Spleen (tissue), 11 donors: ENCODE measurements at regions not wholly inside any gene's neighbourhood (a gene's known extent, or its start where the extent isn't known, plus 50 kb on each side); places are given as distances from the start of the nearest gene placed in this dataset.

Experiments
- DNase-seq: peaks from one replicate; pipeline ENCODE4 v3.0.0-alpha.2; 2020
- H3K27ac ChIP-seq, 8 donors: fragments of 200-600 bp; sonication (generic) in 7 of 8; 1 replicate in 4 of 8; 2 replicates in 4 of 8; pipeline versions ENCODE4 v1.5.0 to v1.8.0; 2016 to 2021; ENCODE audit warnings: inconsistent platforms in 4 of 8, mild to moderate bottlenecking in 4 of 8, moderate library complexity in 1 of 8
- H3K27me3 ChIP-seq, 7 donors: fragments of 200-600 bp; sonication (generic) in 6 of 7; replicated peaks in 1 of 7; 1 replicate in 4 of 7; 2 replicates in 3 of 7; pipeline versions ENCODE4 v1.5.0 to v1.8.0; 2016 to 2021; ENCODE audit warnings: inconsistent platforms in 3 of 7, mild to moderate bottlenecking in 1 of 7
- H3K36me3 ChIP-seq, 6 donors: fragments of 200-600 bp; sonication (generic) in 5 of 6; 1 replicate in 4 of 6; 2 replicates in 2 of 6; pipeline versions ENCODE4 v1.5.0 to v1.8.0; 2016 to 2021; ENCODE audit warnings: inconsistent platforms in 2 of 6
- H3K4me1 ChIP-seq, 6 donors: fragments of 200-600 bp; sonication (generic) in 5 of 6; 1 replicate in 3 of 6; 2 replicates in 3 of 6; pipeline versions ENCODE4 v1.5.0 to v1.8.0; 2016 to 2021; ENCODE audit warnings: inconsistent platforms in 3 of 6
- H3K4me3 ChIP-seq, 8 donors: fragments of 200-600 bp; sonication (generic) in 7 of 8; 1 replicate in 4 of 8; 2 replicates in 4 of 8; pipeline versions ENCODE4 v1.5.0 to v1.8.0; 2016 to 2021; ENCODE audit warnings: inconsistent platforms in 4 of 8, mild to moderate bottlenecking in 4 of 8, moderate library complexity in 2 of 8
- H3K9me3 ChIP-seq, 8 donors: fragments of 200-600 bp; sonication (generic) in 7 of 8; 1 replicate in 4 of 8; 2 replicates in 4 of 8; pipeline versions ENCODE4 v1.5.0 to v1.8.0; 2016 to 2021; ENCODE audit warnings: inconsistent platforms in 4 of 8
- POLR2A ChIP-seq, 3 donors: fragments of 450-650 bp; IDR thresholded peaks; one replicate each; pipeline ENCODE4 v1.5.1; 2017; ENCODE audit warnings: antibody characterized with exemption in 3 of 3, mild to moderate bottlenecking in 1 of 3
- POLR2AphosphoS5 ChIP-seq, 3 donors: sonication (generic); formaldehyde crosslinking; IDR thresholded peaks; one replicate each; pipeline ENCODE4 v1.5.1; 2017; ENCODE audit warnings: antibody characterized with exemption in 3 of 3
- WGBS, 5 donors: extraction: QIAGEN DNeasy Blood & Tissue Kit in 3 of 5; methylation state at CpG; one replicate each; pipeline versions ENCODE4 v1.1.5 to v1.1.7; 2013 to 2018; 5-methylcytosine and 5-hydroxymethylcytosine counted together
- intact Hi-C: fragments of 100-400 bp; cut with DNase I; formaldehyde crosslinking; loops from one replicate; pipeline ENCODE4 v1.15.0; 2023; ENCODE audit warnings: low total_unique reads
- TF ChIP-seq, protein P1 (sequence below), 11 experiments: fragments of 200-600 bp in 7 of 11; fragments of 450-650 bp in 4 of 11; sonication (generic) in 4 of 11; IDR thresholded peaks in 8 of 11; conservative IDR thresholded peaks in 3 of 11; 1 replicate in 7 of 11; 2 replicates in 4 of 11; pipeline versions ENCODE4 v1.4.0 to v1.8.0; 2016 to 2021; ENCODE audit warnings: antibody characterized with exemption in 11 of 11, inconsistent platforms in 4 of 11, mild to moderate bottlenecking in 1 of 11
- donor health status: healthy with polysubstance abuse.
- donor health status: DM: no; HTN: no; CAD: no; lungs with moderate emphysema.
- donor health status: DM: no; HTN: no; CAD: no.
- donor health status: Bipolar disorder and iron deficiency.
- donor health status: healthy.
- donor health status: DM: no; HTN: no; CAD: no.
- donor health status: DM: yes; HTN: yes; CAD: no.

DNA sequence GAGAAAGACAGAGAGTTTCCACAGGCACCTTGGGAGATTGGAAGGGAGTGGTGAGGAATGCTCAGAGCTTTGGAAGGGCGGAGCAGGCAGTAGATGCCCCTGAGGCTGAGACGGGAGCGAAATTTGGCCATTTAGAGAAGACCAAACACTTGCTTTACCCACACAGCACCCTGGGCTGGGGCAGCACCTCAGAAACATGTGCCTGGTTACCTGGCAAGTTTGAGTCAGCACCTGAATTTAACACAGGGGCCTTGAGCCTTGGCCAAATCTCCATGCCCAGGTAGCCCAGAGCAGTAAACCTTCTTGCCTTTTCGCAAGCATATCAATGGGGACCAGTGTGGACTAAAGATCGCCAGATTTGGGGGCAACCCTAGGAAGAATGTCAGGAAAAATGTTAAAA lies 111.9 kb upstream of the NFE2L3 start:
- DNase-seq, result no peak
- H3K36me3 ChIP-seq, result no peaks in the 10 kb centered on the region
- intact Hi-C loops, result no loop called here
- 90 to 98% (median 91%) methylated on average over 5 of the region's 5 CpGs for WGBS, 5 donors
- no peak overlapping the region for H3K27ac ChIP-seq
- H3K4me3 ChIP-seq, result no peak overlapping the region
- peaks cover 0 to 65% (median 0%) of the 10 kb centered on the region in 7 donors for H3K27me3 ChIP-seq
- no peaks in the 10 kb centered on the region for H3K9me3 ChIP-seq
- no peak for TF ChIP-seq POLR2A (IDR thresholded peaks at IDR 0.05)
- TF ChIP-seq POLR2AphosphoS5 (IDR thresholded peaks at IDR 0.05), result no peak
- TF ChIP-seq, protein P1, sequence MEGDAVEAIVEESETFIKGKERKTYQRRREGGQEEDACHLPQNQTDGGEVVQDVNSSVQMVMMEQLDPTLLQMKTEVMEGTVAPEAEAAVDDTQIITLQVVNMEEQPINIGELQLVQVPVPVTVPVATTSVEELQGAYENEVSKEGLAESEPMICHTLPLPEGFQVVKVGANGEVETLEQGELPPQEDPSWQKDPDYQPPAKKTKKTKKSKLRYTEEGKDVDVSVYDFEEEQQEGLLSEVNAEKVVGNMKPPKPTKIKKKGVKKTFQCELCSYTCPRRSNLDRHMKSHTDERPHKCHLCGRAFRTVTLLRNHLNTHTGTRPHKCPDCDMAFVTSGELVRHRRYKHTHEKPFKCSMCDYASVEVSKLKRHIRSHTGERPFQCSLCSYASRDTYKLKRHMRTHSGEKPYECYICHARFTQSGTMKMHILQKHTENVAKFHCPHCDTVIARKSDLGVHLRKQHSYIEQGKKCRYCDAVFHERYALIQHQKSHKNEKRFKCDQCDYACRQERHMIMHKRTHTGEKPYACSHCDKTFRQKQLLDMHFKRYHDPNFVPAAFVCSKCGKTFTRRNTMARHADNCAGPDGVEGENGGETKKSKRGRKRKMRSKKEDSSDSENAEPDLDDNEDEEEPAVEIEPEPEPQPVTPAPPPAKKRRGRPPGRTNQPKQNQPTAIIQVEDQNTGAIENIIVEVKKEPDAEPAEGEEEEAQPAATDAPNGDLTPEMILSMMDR (IDR thresholded peaks at IDR 0.05 in 8 of 11, conservative IDR thresholded peaks at IDR 0.05 in 3 of 11), result no peak
- no peaks in the 10 kb centered on the region for H3K4me1 ChIP-seq

DNA sequence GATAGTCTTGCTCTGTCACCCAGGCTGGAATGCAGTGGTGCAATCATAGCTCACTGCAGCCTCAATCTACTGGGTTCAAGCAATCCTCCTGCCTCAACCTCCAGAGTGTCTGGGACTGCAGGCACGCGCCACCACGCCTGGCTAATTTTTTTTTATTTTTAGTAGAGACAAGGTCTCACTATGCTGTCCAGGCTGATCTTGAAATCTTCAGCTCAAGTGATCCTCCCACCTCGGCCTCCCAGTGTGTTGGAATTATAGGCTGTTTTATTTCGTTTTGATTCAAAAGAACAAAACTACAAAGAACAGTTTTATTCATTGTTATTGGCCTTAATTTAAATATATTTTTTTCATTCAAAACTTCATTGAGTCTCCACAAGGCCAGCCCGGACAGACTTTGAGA lies 109.8 kb upstream of the NFE2L3 start:
- Histone ChIP-seq H3K36me3 (no peaks in the 10 kb centered on the region), H3K4me1 (no peaks in the 10 kb centered on the region), H3K27ac (no peak overlapping the region), H3K9me3 (no peaks in the 10 kb centered on the region), H3K4me3 (no peak overlapping the region), H3K27me3 (peaks cover 0 to 56% (median 0%) of the 10 kb centered on the region in 7 donors)
- no peak for TF ChIP-seq POLR2A (IDR thresholded peaks at IDR 0.05)
- TF ChIP-seq, protein P1 (IDR thresholded peaks at IDR 0.05 in 8 of 11, conservative IDR thresholded peaks at IDR 0.05 in 3 of 11), result no peak
- no peak for TF ChIP-seq POLR2AphosphoS5 (IDR thresholded peaks at IDR 0.05)
- DNase-seq, result no peak
- 79 to 93% (median 90%) methylated on average over 6 of the region's 6 CpGs for WGBS, 5 donors
- intact Hi-C loops, result no loop called here

DNA sequence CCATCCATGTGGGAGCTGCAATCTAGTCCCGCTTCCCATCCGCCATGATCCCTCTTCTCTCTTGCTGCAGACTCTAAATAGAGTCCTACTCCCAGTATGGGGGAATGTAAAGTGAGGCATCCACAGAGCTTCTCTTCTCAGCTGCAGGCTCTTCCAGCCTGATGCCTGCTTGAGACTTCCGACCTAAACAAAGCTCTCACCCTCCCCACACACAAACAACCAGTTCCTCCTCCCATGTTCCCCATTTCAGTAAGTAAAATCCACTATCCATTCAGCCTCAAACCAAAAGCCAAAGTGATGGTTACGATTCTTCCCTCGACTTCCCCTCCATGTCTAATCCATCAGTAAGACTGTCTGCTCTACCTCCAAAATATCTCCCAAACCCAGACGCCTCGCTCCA lies 108.2 kb upstream of the NFE2L3 start:
- no peaks in the 10 kb centered on the region for H3K36me3 ChIP-seq
- H3K9me3 ChIP-seq, result no peaks in the 10 kb centered on the region
- TF ChIP-seq POLR2AphosphoS5 (IDR thresholded peaks at IDR 0.05), result no peak
- TF ChIP-seq, protein P1 (IDR thresholded peaks at IDR 0.05 in 8 of 11, conservative IDR thresholded peaks at IDR 0.05 in 3 of 11), result no peak
- TF ChIP-seq POLR2A (IDR thresholded peaks at IDR 0.05), result no peak
- no peaks in the 10 kb centered on the region for H3K4me1 ChIP-seq
- intact Hi-C loops, result no loop called here
- WGBS, 5 donors, result 83 to 89% (median 87%) methylated on average over 7 of the region's 7 CpGs
- no peak overlapping the region for H3K27ac ChIP-seq
- H3K27me3 ChIP-seq, result peaks cover 0 to 43% (median 0%) of the 10 kb centered on the region in 7 donors
- no peak overlapping the region for H3K4me3 ChIP-seq
- DNase-seq, result no peak

DNA sequence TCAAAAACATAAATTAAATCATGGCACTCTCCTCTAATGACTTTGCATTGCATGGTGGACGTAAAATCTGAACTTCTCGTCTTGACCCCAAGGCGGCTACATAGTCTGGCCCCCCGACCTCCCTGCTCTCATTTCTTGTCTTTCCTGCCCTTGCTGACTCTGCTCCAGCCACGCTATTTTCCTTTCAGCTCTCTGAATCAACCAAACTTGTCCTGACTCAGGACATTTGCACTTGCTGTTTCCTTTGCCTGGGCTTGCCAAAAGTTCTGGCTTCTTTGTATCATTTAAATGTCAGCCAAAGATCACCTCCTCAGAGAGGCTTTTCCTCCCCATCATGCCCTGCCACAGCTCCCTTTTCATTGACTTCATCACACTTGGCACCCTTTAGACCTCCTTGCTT lies 107.7 kb upstream of the NFE2L3 start:
- Histone ChIP-seq H3K27ac (no peak overlapping the region), H3K4me1 (no peaks in the 10 kb centered on the region), H3K4me3 (no peak overlapping the region), H3K36me3 (no peaks in the 10 kb centered on the region), H3K9me3 (no peaks in the 10 kb centered on the region), H3K27me3 (peaks cover 0 to 38% (median 0%) of the 10 kb centered on the region in 7 donors)
- DNase-seq, result no peak
- intact Hi-C loops, result no loop called here
- 82 to 92% (median 87%) methylated on average over 5 of the region's 5 CpGs for WGBS, 5 donors
- TF ChIP-seq POLR2A (IDR thresholded peaks at IDR 0.05) (no peak), POLR2AphosphoS5 (IDR thresholded peaks at IDR 0.05) (no peak)
- TF ChIP-seq, protein P1 (IDR thresholded peaks at IDR 0.05 in 8 of 11, conservative IDR thresholded peaks at IDR 0.05 in 3 of 11), result no peak
